Tibial nerve (tissue), 4 donors: ENCODE measurements at regions not wholly inside any gene's neighbourhood (a gene's known extent, or its start where the extent isn't known, plus 50 kb on each side); places are given as distances from the start of the nearest gene placed in this dataset.

Experiments used
- DNase-seq, 2 donors: peaks; one replicate each; pipeline ENCODE4 v3.0.0-alpha.2; 2019; ENCODE audit warnings: low spot score in 2 of 2
- H3K27ac ChIP-seq, 4 donors: fragments of 200-600 bp; sonication (generic) in 3 of 4; one replicate each; pipeline ENCODE4 v1.5.1; 2017 to 2019; ENCODE audit warnings: mild to moderate bottlenecking in 1 of 4
- H3K27me3 ChIP-seq, 2 donors: fragments of 200-600 bp; sonication (generic) in 1 of 2; one replicate each; pipeline versions ENCODE4 v1.5.1 to v1.6.0; 2017 to 2019
- H3K36me3 ChIP-seq, 3 donors: fragments of 200-600 bp; sonication (generic); one replicate each; pipeline ENCODE4 v1.5.1; 2018 to 2019
- H3K4me1 ChIP-seq, 4 donors: fragments of 200-600 bp; sonication (generic) in 3 of 4; one replicate each; pipeline ENCODE4 v1.5.1; 2017 to 2019
- H3K4me3 ChIP-seq, 4 donors: fragments of 200-600 bp; sonication (generic) in 3 of 4; one replicate each; pipeline ENCODE4 v1.5.1; 2017 to 2019; ENCODE audit warnings: mild to moderate bottlenecking in 1 of 4, moderate library complexity in 1 of 4
- H3K9me3 ChIP-seq, 4 donors: fragments of 200-600 bp; sonication (generic) in 3 of 4; one replicate each; pipeline ENCODE4 v1.5.1; 2017 to 2019
- CTCF ChIP-seq, 5 experiments: fragments of 200-600 bp in 3 of 5; fragments of 450-650 bp in 2 of 5; sonication (generic) in 3 of 5; IDR thresholded peaks; one replicate each; pipeline ENCODE4 v1.5.1; 2016 to 2019; ENCODE audit warnings: antibody characterized with exemption in 5 of 5, mild to moderate bottlenecking in 3 of 5, moderate library complexity in 2 of 5
- EP300 ChIP-seq, 2 donors: sonication (generic); formaldehyde crosslinking; IDR thresholded peaks; one replicate each; pipeline ENCODE4 v1.6.1; 2017; ENCODE audit warnings: antibody characterized with exemption in 2 of 2, mild to moderate bottlenecking in 1 of 2
- POLR2A ChIP-seq, 2 donors: fragments of 450-650 bp; IDR thresholded peaks; one replicate each; pipeline ENCODE4 v1.6.1; 2017; ENCODE audit warnings: antibody characterized with exemption in 2 of 2, mild to moderate bottlenecking in 2 of 2, moderate library complexity in 2 of 2
- WGBS, 2 donors: methylation state at CpG; one replicate each; pipeline ENCODE4 v1.1.5; 2018; 5-methylcytosine and 5-hydroxymethylcytosine counted together

GRCh38 chr14:26841326-26841725, 243.5 kb upstream of the NOVA1 start:
- no peaks in the 10 kb centered on the region for H3K27me3 ChIP-seq
- H3K4me1 ChIP-seq = peaks cover 0 to 27% (median under 1%) of the 10 kb centered on the region in 4 donors
- TF ChIP-seq POLR2A (IDR thresholded peaks at IDR 0.05) (no peak), EP300 (IDR thresholded peaks at IDR 0.05) (no peak), CTCF (IDR thresholded peaks at IDR 0.05) (no peak)
- no peak for DNase-seq
- no peak overlapping the region for H3K4me3 ChIP-seq
- peak overlapping the region in 2 of 4 donors; percentile 53 to 86 for H3K27ac ChIP-seq
- H3K9me3 ChIP-seq = no peaks in the 10 kb centered on the region
- H3K36me3 ChIP-seq = no peaks in the 10 kb centered on the region
- 51 to 58% methylated on average over 4 of the region's 4 CpGs for WGBS, 2 donors

- H3K36me3 ChIP-seq = no peaks in the 10 kb centered on the region
- no peak overlapping the region for H3K4me3 ChIP-seq
- no peaks in the 10 kb centered on the region for H3K27me3 ChIP-seq
- no peaks in the 10 kb centered on the region for H3K9me3 ChIP-seq
- 39 to 43% methylated on average over 3 of the region's 3 CpGs for WGBS, 2 donors
- TF ChIP-seq CTCF (IDR thresholded peaks at IDR 0.05) (no peak), POLR2A (IDR thresholded peaks at IDR 0.05) (no peak), EP300 (IDR thresholded peaks at IDR 0.05) (peak; percentile 81 to 97)
- DNase-seq = peak; percentile 46 to 87
- peaks cover 0 to 31% (median 3%) of the 10 kb centered on the region in 4 donors for H3K4me1 ChIP-seq
- peak overlapping the region; percentile 54 to 86 (median 74) for H3K27ac ChIP-seq
Observed at GRCh38 chr14:26841920-26842741, 244.3 kb upstream of the NOVA1 start.

GRCh38 chr14:26845151-26845818, 247.5 kb upstream of the NOVA1 start:
- peak overlapping the region in 1 of 4 donors; percentile 30 for H3K27ac ChIP-seq
- peaks cover 0 to 31% (median 3%) of the 10 kb centered on the region in 4 donors for H3K4me1 ChIP-seq
- no peaks in the 10 kb centered on the region for H3K9me3 ChIP-seq
- H3K4me3 ChIP-seq = no peak overlapping the region
- no peak for DNase-seq
- TF ChIP-seq POLR2A (IDR thresholded peaks at IDR 0.05) (no peak), EP300 (IDR thresholded peaks at IDR 0.05) (no peak), CTCF (IDR thresholded peaks at IDR 0.05) (no peak)
- 29 to 36% methylated on average over 6 of the region's 6 CpGs for WGBS, 2 donors
- H3K36me3 ChIP-seq = no peaks in the 10 kb centered on the region
- no peaks in the 10 kb centered on the region for H3K27me3 ChIP-seq

GRCh38 chr14:26846388-26846787, 248.6 kb upstream of the NOVA1 start:
- Histone ChIP-seq H3K9me3 (no peaks in the 10 kb centered on the region), H3K4me3 (no peak overlapping the region), H3K27me3 (no peaks in the 10 kb centered on the region), H3K27ac (no peak overlapping the region), H3K4me1 (peaks cover 0 to 28% (median 3%) of the 10 kb centered on the region in 4 donors), H3K36me3 (no peaks in the 10 kb centered on the region)
- WGBS, 2 donors = 8 to 10% methylated on average over 2 of the region's 2 CpGs
- no peak for DNase-seq
- TF ChIP-seq POLR2A (IDR thresholded peaks at IDR 0.05) (no peak), EP300 (IDR thresholded peaks at IDR 0.05) (no peak), CTCF (IDR thresholded peaks at IDR 0.05) (no peak)

GRCh38 chr14:26849514-26849913, 251.7 kb upstream of the NOVA1 start:
- no peak overlapping the region for H3K4me3 ChIP-seq
- no peaks in the 10 kb centered on the region for H3K36me3 ChIP-seq
- no peaks in the 10 kb centered on the region for H3K9me3 ChIP-seq
- 62 to 80% methylated on average over 4 of the region's 4 CpGs for WGBS, 2 donors
- no peak overlapping the region for H3K27ac ChIP-seq
- no peaks in the 10 kb centered on the region for H3K27me3 ChIP-seq
- TF ChIP-seq EP300 (IDR thresholded peaks at IDR 0.05) (no peak), CTCF (IDR thresholded peaks at IDR 0.05) (no peak), POLR2A (IDR thresholded peaks at IDR 0.05) (no peak)
- peaks cover 0 to 18% (median 3%) of the 10 kb centered on the region in 4 donors for H3K4me1 ChIP-seq
- no peak for DNase-seq
